SK-N-SH treated with all-trans-retinoic acid at 6 μM for 48 hours (cell line): ENCODE measurements at regions not wholly inside any gene's neighbourhood (a gene's known extent, or its start where the extent isn't known, plus 50 kb on each side); places are given as distances from the start of the nearest gene placed in this dataset.
A peak's percentile ranks its signal among the peaks of the same experiment; 100 is the strongest.

Experiments
- ATAC-seq: fragments of 200-7000 bp; cut with Tn5 transposase; 3 replicates; pipeline ENCODE4 v1.9.1; 2020; ENCODE audit warnings: mild to moderate bottlenecking, moderate library complexity
- ARNTL ChIP-seq: fragments of 450-650 bp; formaldehyde crosslinking; IDR thresholded peaks from 2 replicates; pipeline ENCODE4 v1.5.0; 2020; ENCODE audit warnings: low read depth, mild to moderate bottlenecking, moderate library complexity, borderline replicate concordance
- BACH2 ChIP-seq: fragments of 250-450 bp; sonication (Bioruptor Pico); IDR thresholded peaks from 2 replicates; pipeline ENCODE4 v1.9.0; 2021; ENCODE audit warnings: mild to moderate bottlenecking, borderline replicate concordance
- CSDC2 ChIP-seq: fragments of 250-450 bp; sonication (Bioruptor Pico); IDR thresholded peaks from 2 replicates; pipeline ENCODE4 v1.5.0; 2020; ENCODE audit warnings: mild to moderate bottlenecking, moderate library complexity
- ESRRG ChIP-seq: fragments of 250-450 bp; sonication (Bioruptor Pico); IDR thresholded peaks from 2 replicates; pipeline ENCODE4 v1.6.1; 2021; ENCODE audit warnings: mild to moderate bottlenecking
- GLIS3 ChIP-seq: fragments of 250-450 bp; sonication (Bioruptor Pico); IDR thresholded peaks from 2 replicates; pipeline ENCODE4 v1.5.0; 2020; ENCODE audit warnings: mild to moderate bottlenecking, moderate library complexity
- ISL1 ChIP-seq: fragments of 250-450 bp; sonication (Bioruptor Pico); IDR thresholded peaks from 2 replicates; pipeline ENCODE4 v2.1.2; 2022; ENCODE audit warnings: mild to moderate bottlenecking, moderate library complexity
- OSR1 ChIP-seq: fragments of 250-450 bp; sonication (Bioruptor Pico); IDR thresholded peaks from 2 replicates; pipeline ENCODE4 v1.8.0; 2022; ENCODE audit warnings: moderate library complexity, mild to moderate bottlenecking, inconsistent platforms
- PATZ1 ChIP-seq: fragments of 250-450 bp; sonication (Bioruptor Pico); IDR thresholded peaks from 2 replicates; pipeline ENCODE4 v1.8.0; 2020; ENCODE audit warnings: mild to moderate bottlenecking, moderate library complexity, borderline replicate concordance
- POU6F1 ChIP-seq: fragments of 250-450 bp; sonication (Bioruptor Pico); IDR thresholded peaks from 2 replicates; pipeline ENCODE4 v1.8.0; 2021; ENCODE audit warnings: low read depth, mild to moderate bottlenecking, moderate library complexity, borderline replicate concordance
- PPARA ChIP-seq: fragments of 250-450 bp; sonication (Bioruptor Pico); IDR thresholded peaks from 2 replicates; pipeline ENCODE4 v1.5.0; 2020; ENCODE audit warnings: mild to moderate bottlenecking, borderline replicate concordance
- RARB ChIP-seq: fragments of 250-450 bp; sonication (Bioruptor Pico); IDR thresholded peaks from 2 replicates; pipeline ENCODE4 v1.8.0; 2021; ENCODE audit warnings: mild to moderate bottlenecking, moderate library complexity
- SNAI2 ChIP-seq: fragments of 250-450 bp; sonication (Bioruptor Pico); IDR thresholded peaks from 2 replicates; pipeline ENCODE4 v1.5.0; 2020; ENCODE audit warnings: mild to moderate bottlenecking, moderate library complexity
- TCF4 ChIP-seq: fragments of 250-450 bp; sonication (Bioruptor Pico); IDR thresholded peaks from 2 replicates; pipeline ENCODE4 v1.8.0; 2021; ENCODE audit warnings: mild to moderate bottlenecking, moderate library complexity, borderline replicate concordance
- TOX ChIP-seq: fragments of 250-450 bp; sonication (Bioruptor Pico); IDR thresholded peaks from 2 replicates; pipeline ENCODE4 v1.8.0; 2021; ENCODE audit warnings: mild to moderate bottlenecking, moderate library complexity, borderline replicate concordance
- TSHZ2 ChIP-seq: fragments of 250-450 bp; sonication (Bioruptor Pico); IDR thresholded peaks from 2 replicates; pipeline ENCODE4 v1.5.0; 2020; ENCODE audit warnings: mild to moderate bottlenecking, moderate library complexity
- ZC3H10 ChIP-seq: fragments of 250-450 bp; sonication (Bioruptor Pico); IDR thresholded peaks from 2 replicates; pipeline ENCODE4 v1.5.1; 2021; ENCODE audit warnings: mild to moderate bottlenecking, moderate library complexity
- ZFP3 ChIP-seq: fragments of 250-450 bp; sonication (Bioruptor Pico); IDR thresholded peaks from 2 replicates; pipeline ENCODE4 v1.5.0; 2020; ENCODE audit warnings: mild to moderate bottlenecking, moderate library complexity
- ZFP30 ChIP-seq: fragments of 450-650 bp; formaldehyde crosslinking; IDR thresholded peaks from 2 replicates; pipeline ENCODE4 v1.5.0; 2022; ENCODE audit warnings: mild to moderate bottlenecking, moderate library complexity
- ZNF565 ChIP-seq: fragments of 450-650 bp; formaldehyde crosslinking; conservative IDR thresholded peaks from 2 replicates; pipeline ENCODE4 v1.5.0; 2020; ENCODE audit warnings: low read depth, mild to moderate bottlenecking, moderate library complexity
- ZNF70 ChIP-seq: fragments of 450-650 bp; formaldehyde crosslinking; IDR thresholded peaks from 2 replicates; pipeline ENCODE4 v1.5.0; 2020; ENCODE audit warnings: mild to moderate bottlenecking, moderate library complexity
- ZNF8 ChIP-seq: fragments of 450-650 bp; formaldehyde crosslinking; IDR thresholded peaks from 2 replicates; pipeline ENCODE4 v1.5.0; 2020; ENCODE audit warnings: mild to moderate bottlenecking, moderate library complexity
- TF ChIP-seq, protein P1 (sequence below): fragments of 250-450 bp; sonication (Bioruptor Pico); IDR thresholded peaks from 2 replicates; pipeline ENCODE4 v1.5.1; 2020; ENCODE audit warnings: low read depth, mild to moderate bottlenecking, moderate library complexity

DNA sequence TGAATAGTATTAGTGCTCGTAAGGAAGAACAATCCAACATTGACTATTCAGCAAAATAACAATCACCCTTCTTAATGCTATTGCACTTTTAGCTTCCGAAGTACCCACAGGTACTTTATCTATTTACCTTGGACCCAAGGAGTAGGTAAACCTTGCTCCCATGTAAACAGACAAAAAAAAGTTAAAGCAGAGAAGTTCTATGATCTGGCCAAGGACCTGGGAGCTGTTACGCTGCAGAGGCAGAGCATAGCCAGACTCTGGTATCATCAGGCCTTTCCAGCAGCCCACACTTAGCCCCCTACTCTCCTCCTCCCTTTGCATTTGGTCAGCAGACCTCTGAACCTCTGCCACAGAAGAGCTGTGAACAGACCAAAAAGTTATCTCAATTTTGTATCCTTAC is 130.3 kb upstream of the TPM1 start:
- TF ChIP-seq TSHZ2 (CRISPR knock-in tag) (no peak), OSR1 (CRISPR knock-in tag) (no peak), ZFP3 (no peak), ESRRG (CRISPR knock-in tag) (no peak), ZC3H10 (CRISPR knock-in tag) (no peak), ZNF8 (CRISPR knock-in tag) (no peak), GLIS3 (CRISPR knock-in tag) (no peak)
- TF ChIP-seq, protein P1, sequence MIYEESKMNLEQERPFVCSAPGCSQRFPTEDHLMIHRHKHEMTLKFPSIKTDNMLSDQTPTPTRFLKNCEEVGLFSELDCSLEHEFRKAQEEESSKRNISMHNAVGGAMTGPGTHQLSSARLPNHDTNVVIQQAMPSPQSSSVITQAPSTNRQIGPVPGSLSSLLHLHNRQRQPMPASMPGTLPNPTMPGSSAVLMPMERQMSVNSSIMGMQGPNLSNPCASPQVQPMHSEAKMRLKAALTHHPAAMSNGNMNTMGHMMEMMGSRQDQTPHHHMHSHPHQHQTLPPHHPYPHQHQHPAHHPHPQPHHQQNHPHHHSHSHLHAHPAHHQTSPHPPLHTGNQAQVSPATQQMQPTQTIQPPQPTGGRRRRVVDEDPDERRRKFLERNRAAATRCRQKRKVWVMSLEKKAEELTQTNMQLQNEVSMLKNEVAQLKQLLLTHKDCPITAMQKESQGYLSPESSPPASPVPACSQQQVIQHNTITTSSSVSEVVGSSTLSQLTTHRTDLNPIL (CRISPR knock-in tag) = no peak
- ATAC-seq = peak; percentile 34

- TF ChIP-seq TCF4 (CRISPR knock-in tag) (no peak), RARB (CRISPR knock-in tag) (no peak), ISL1 (CRISPR knock-in tag) (no peak), ZFP3 (no peak), SNAI2 (CRISPR knock-in tag) (no peak), PPARA (CRISPR knock-in tag) (no peak), ZC3H10 (CRISPR knock-in tag) (no peak), GLIS3 (CRISPR knock-in tag) (no peak), BACH2 (CRISPR knock-in tag) (no peak)
- ATAC-seq = peak; percentile 92
Measured at GRCh38 chr15:62912808-62913207, 129.7 kb upstream of the TPM1 start.

GRCh38 chr15:62913246-62913645 is 129.3 kb upstream of the TPM1 start:
- no peak for TF ChIP-seq PPARA (CRISPR knock-in tag)
- TF ChIP-seq, all 23 proteins: peak for 0
- peak; percentile 36; the same call in 2 of the 3 replicates for ATAC-seq

DNA sequence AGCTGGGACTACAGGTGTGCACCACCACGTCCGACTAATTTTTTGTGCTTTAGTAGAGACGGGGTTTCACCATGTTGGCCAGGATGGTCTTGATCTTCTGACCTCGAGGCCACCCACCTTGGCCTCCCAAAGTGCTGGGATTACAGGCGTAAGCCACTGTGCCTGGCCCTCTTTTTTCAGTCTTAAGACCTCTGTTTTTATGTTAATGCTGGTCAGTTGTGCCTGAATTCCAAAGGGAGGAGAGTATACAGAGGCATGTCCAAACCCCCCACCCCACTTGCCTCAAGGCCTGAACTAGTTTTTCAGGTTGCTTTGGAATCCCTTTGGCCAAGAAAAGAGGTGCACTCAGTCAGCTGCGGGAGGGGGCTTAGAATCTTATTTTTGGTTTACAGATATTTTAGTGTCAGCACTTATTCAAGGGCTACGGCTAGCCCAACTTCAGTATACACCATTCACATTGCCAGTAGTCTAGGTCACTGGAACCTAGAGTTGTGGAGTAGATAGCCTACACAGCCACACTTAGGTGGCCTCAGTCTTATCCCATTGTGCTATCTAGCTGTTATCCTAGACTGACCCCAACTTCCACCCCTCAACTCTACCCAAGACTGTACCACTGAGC is 128.0 kb upstream of the TPM1 start:
- no peak for ATAC-seq
- TF ChIP-seq ZFP30 (CRISPR knock-in tag) = no peak
- TF ChIP-seq TSHZ2 (CRISPR knock-in tag) = no peak
- TF ChIP-seq POU6F1 (CRISPR knock-in tag) = no peak
- TF ChIP-seq TOX = no peak
- TF ChIP-seq ZNF8 (CRISPR knock-in tag) = no peak
- TF ChIP-seq, protein P1 (CRISPR knock-in tag) = no peak
- no peak for TF ChIP-seq ZNF565 (CRISPR knock-in tag)
- TF ChIP-seq GLIS3 (CRISPR knock-in tag) = no peak
- no peak for TF ChIP-seq RARB (CRISPR knock-in tag)
- TF ChIP-seq TCF4 (CRISPR knock-in tag) = no peak
- TF ChIP-seq ISL1 (CRISPR knock-in tag) = no peak
- TF ChIP-seq ARNTL (CRISPR knock-in tag) = no peak
- TF ChIP-seq ZNF70 (CRISPR knock-in tag) = no peak
- TF ChIP-seq ESRRG (CRISPR knock-in tag) = no peak
- no peak for TF ChIP-seq ZFP3
- TF ChIP-seq CSDC2 (CRISPR knock-in tag) = no peak
- TF ChIP-seq PPARA (CRISPR knock-in tag) = no peak
- TF ChIP-seq OSR1 (CRISPR knock-in tag) = no peak
- TF ChIP-seq PATZ1 (CRISPR knock-in tag) = no peak
- TF ChIP-seq ZC3H10 (CRISPR knock-in tag) = no peak
